A673 (cell line): ENCODE measurements at regions not wholly inside any gene's neighbourhood (a gene's known extent, or its start where the extent isn't known, plus 50 kb on each side); places are given as distances from the start of the nearest gene placed in this dataset.

Experiments
- BruUV-seq: library from RNA; stranded (reverse); fragments of 400-500 nt; replicated peaks from 2 replicates; lab custom pipeline; 2021; lab: Mats Ljungman, UMichigan
- CTCF ChIA-PET: fragments of 300-600 bp; sonication (Branson Sonifier 250); formaldehyde crosslinking; loops from one replicate; lab custom pipeline; 2022; ENCODE audit warnings: antibody characterized with exemption; lab: Charles Lee
- POLR2A ChIA-PET: fragments of 300-600 bp; sonication (Branson Sonifier 250); formaldehyde crosslinking; loops from one replicate; lab custom pipeline; 2022; ENCODE audit warnings: antibody characterized with exemption; ENCODE audit not compliant: low non-redundant PET; lab: Charles Lee
- DNase-seq: peaks from one replicate; pipeline ENCODE4 v3.0.0-alpha.2; 2015; ENCODE audit warnings: low spot score
- H3K27ac ChIP-seq: fragments of 200-600 bp; sonication (generic); 2 replicates; pipeline ENCODE4 v1.5.1; 2016; ENCODE audit warnings: mixed run types, low read depth, mild to moderate bottlenecking, mixed read lengths, antibody characterized with exemption, low read length; ENCODE audit not compliant: poor library complexity, severe bottlenecking
- H3K27me3 ChIP-seq: fragments of 200-600 bp; sonication (generic); replicated peaks from 2 replicates; pipeline ENCODE4 v1.6.1; 2017; ENCODE audit warnings: mixed run types, low read depth, mild to moderate bottlenecking, mixed read lengths, antibody characterized with exemption, low read length; ENCODE audit not compliant: insufficient read depth, poor library complexity
- H3K36me3 ChIP-seq: fragments of 200-600 bp; sonication (generic); 2 replicates; pipeline ENCODE4 v1.6.1; 2016; ENCODE audit warnings: mixed run types, mild to moderate bottlenecking, mixed read lengths, antibody characterized with exemption, low read length; ENCODE audit not compliant: insufficient read depth, poor library complexity, severe bottlenecking
- H3K4me1 ChIP-seq: fragments of 200-600 bp; sonication (generic); 2 replicates; pipeline ENCODE4 v1.6.1; 2017; ENCODE audit warnings: mixed run types, mild to moderate bottlenecking, mixed read lengths, antibody characterized with exemption, low read length; ENCODE audit not compliant: insufficient read depth, poor library complexity, severe bottlenecking
- H3K4me3 ChIP-seq: fragments of 200-600 bp; sonication (generic); 2 replicates; pipeline ENCODE4 v1.5.1; 2016; ENCODE audit warnings: low read depth, mixed run types, mild to moderate bottlenecking, mixed read lengths, low read length; ENCODE audit not compliant: poor library complexity, severe bottlenecking
- H3K9me3 ChIP-seq: fragments of 200-600 bp; sonication (generic); 2 replicates; pipeline ENCODE4 v1.6.1; 2016; ENCODE audit warnings: mixed run types, low read depth, mild to moderate bottlenecking, mixed read lengths, antibody characterized with exemption, low read length; ENCODE audit not compliant: poor library complexity, severe bottlenecking
- CTCF ChIP-seq: fragments of 300-800, 200-600 bp; sonication (generic); conservative IDR thresholded peaks from 2 replicates; pipeline ENCODE4 v1.5.1; 2017; ENCODE audit warnings: low read depth, mild to moderate bottlenecking, antibody characterized with exemption, low read length, moderate library complexity, mixed read lengths
- EZH2 ChIP-seq: fragments of 200-600 bp; sonication (generic); IDR thresholded peaks from 2 replicates; pipeline ENCODE4 v1.6.1; 2017; ENCODE audit warnings: borderline replicate concordance, low read depth, mild to moderate bottlenecking, mixed read lengths, antibody characterized with exemption, low read length; ENCODE audit not compliant: poor library complexity, severe bottlenecking
- intact Hi-C: fragments of 100-400 bp; cut with micrococcal nuclease; formaldehyde crosslinking; loops from one replicate; pipeline ENCODE4 v1.10.0; 2022; ENCODE audit not compliant: unreplicated experiment

- Histone ChIP-seq H3K36me3 (no peaks in the 10 kb centered on the region), H3K9me3 (no peaks in the 10 kb centered on the region), H3K27me3 (peaks cover 14% of the 10 kb centered on the region), H3K4me3 (no peak overlapping the region), H3K27ac (no peak overlapping the region), H3K4me1 (no peaks in the 10 kb centered on the region)
- BruUV-seq = no TSS peak
- TF ChIP-seq EZH2 (no peak), CTCF (no peak)
- peak; percentile 5 for DNase-seq
- intact Hi-C loops = no loop called here
- CTCF ChIA-PET = interaction anchor here (0.5 kb wide), 1 partner anchor 270 kb away, joined by 3 read pairs; no protein-coding TSS in a partner anchor
- POLR2A ChIA-PET = no interaction called here
Measured at GRCh38 chr1:218953386-218953785, 220.3 kb upstream of the LYPLAL1 start.

GRCh38 chr1:218957971-218958370 is 215.7 kb upstream of the LYPLAL1 start:
- Histone ChIP-seq H3K4me1 (no peaks in the 10 kb centered on the region), H3K9me3 (no peaks in the 10 kb centered on the region), H3K4me3 (no peak overlapping the region), H3K36me3 (no peaks in the 10 kb centered on the region), H3K27me3 (peaks cover 15% of the 10 kb centered on the region), H3K27ac (no peak overlapping the region)
- DNase-seq = no peak
- TF ChIP-seq CTCF = no peak
- TF ChIP-seq EZH2 = no peak
- ChIA-PET CTCF (no interaction called here), POLR2A (no interaction called here)
- intact Hi-C loops = no loop called here
- BruUV-seq = no TSS peak

- intact Hi-C loops = no loop called here
- ChIA-PET CTCF (no interaction called here), POLR2A (no interaction called here)
- Histone ChIP-seq H3K27me3 (peaks cover 12% of the 10 kb centered on the region), H3K36me3 (no peaks in the 10 kb centered on the region), H3K4me3 (no peak overlapping the region), H3K9me3 (no peaks in the 10 kb centered on the region), H3K4me1 (no peaks in the 10 kb centered on the region), H3K27ac (no peak overlapping the region)
- TF ChIP-seq EZH2 (no peak), CTCF (no peak)
- DNase-seq = no peak
- no TSS peak for BruUV-seq
Measured at GRCh38 chr1:218959784-218960183, 213.9 kb upstream of the LYPLAL1 start.
